DND-41 (cell line): ENCODE measurements at regions not wholly inside any gene's neighbourhood (a gene's known extent, or its start where the extent isn't known, plus 50 kb on each side); places are given as distances from the start of the nearest gene placed in this dataset.

ENCODE experiments used
- EZH2 ChIP-seq: IDR thresholded peaks from 3 replicates; pipeline ENCODE4 v1.6.1; 2012; ENCODE audit warnings: borderline replicate concordance, low read depth, mild to moderate bottlenecking, moderate library complexity, low read length, inconsistent platforms; ENCODE audit not compliant: severe bottlenecking
- TF ChIP-seq, protein P1 (sequence below): IDR thresholded peaks from 2 replicates; pipeline ENCODE4 v1.5.1; 2012; ENCODE audit warnings: borderline replicate concordance, low read length, moderate library complexity, mild to moderate bottlenecking; ENCODE audit not compliant: poor library complexity, severe bottlenecking; ENCODE audit errors: extremely low read depth

DNA sequence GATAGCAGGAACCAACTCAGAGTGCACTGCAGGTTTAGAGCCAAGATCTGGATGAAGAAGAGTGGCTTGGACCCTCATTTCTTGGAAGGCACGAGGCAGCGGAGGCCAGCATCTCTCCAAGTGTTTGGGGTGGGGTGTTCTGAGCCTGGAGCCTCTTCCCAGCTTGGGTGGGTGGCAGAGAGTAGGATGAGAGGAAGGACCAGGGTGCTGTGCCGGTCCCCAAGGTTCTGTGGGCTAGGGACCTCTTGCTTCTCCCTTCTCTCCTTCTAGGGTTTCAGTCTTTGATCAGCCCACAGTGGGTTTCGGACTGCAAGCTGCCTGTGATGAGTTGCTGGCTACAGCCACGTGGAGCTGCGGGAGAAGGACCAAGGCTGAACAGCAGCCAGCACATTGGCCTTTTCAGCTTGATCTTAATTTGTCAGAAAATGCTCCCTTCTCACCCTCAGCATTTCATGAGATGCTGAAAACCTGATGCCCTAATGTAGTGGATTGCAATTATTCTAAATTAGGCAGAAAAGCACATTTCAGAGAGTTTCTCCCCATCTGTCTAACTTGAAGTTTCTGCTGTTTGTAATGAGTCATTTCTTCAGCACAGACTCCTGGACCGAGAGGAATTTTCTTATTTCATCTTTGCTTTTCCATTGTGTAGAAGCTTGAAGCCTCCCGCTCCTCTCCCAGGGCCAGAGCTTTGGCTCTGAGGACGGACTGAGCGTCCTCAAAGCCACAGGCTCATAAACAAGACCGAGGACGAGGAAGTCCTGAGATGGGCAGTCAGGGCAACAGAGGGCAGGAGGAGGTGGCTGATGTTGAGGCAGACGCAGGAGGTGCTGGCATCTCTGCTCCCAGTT is 99.1 kb upstream of the HDAC4 start:
- TF ChIP-seq, protein P1, sequence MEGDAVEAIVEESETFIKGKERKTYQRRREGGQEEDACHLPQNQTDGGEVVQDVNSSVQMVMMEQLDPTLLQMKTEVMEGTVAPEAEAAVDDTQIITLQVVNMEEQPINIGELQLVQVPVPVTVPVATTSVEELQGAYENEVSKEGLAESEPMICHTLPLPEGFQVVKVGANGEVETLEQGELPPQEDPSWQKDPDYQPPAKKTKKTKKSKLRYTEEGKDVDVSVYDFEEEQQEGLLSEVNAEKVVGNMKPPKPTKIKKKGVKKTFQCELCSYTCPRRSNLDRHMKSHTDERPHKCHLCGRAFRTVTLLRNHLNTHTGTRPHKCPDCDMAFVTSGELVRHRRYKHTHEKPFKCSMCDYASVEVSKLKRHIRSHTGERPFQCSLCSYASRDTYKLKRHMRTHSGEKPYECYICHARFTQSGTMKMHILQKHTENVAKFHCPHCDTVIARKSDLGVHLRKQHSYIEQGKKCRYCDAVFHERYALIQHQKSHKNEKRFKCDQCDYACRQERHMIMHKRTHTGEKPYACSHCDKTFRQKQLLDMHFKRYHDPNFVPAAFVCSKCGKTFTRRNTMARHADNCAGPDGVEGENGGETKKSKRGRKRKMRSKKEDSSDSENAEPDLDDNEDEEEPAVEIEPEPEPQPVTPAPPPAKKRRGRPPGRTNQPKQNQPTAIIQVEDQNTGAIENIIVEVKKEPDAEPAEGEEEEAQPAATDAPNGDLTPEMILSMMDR: no peak
- no peak for TF ChIP-seq EZH2
